Peyer's patch (tissue), 4 donors: ENCODE measurements at regions not wholly inside any gene's neighbourhood (a gene's known extent, or its start where the extent isn't known, plus 50 kb on each side); places are given as distances from the start of the nearest gene placed in this dataset.

Source experiments
- DNase-seq, 3 donors: peaks; one replicate each; pipeline ENCODE4 v3.0.0-alpha.2; 2017 to 2019
- H3K27ac ChIP-seq, 4 donors: fragments of 200-600 bp; sonication (generic); one replicate each; pipeline ENCODE4 v1.5.1; 2016 to 2019
- H3K27me3 ChIP-seq, 2 donors: fragments of 200-600 bp; sonication (generic); one replicate each; pipeline ENCODE4 v1.5.1; 2019
- H3K36me3 ChIP-seq, 3 donors: fragments of 200-600 bp; sonication (generic); one replicate each; pipeline ENCODE4 v1.5.1; 2016 to 2019
- H3K4me1 ChIP-seq, 4 donors: fragments of 200-600 bp; sonication (generic); one replicate each; pipeline ENCODE4 v1.5.1; 2016 to 2019
- H3K4me3 ChIP-seq, 4 donors: fragments of 200-600 bp; sonication (generic); 1 replicate in 3 of 4; 2 replicates in 1 of 4; pipeline ENCODE4 v1.5.1; 2016 to 2019; ENCODE audit warnings: mild to moderate bottlenecking in 1 of 4
- H3K9me3 ChIP-seq, 4 donors: fragments of 200-600 bp; sonication (generic); one replicate each; pipeline ENCODE4 v1.5.1; 2016 to 2019; ENCODE audit warnings: mild to moderate bottlenecking in 1 of 4
- POLR2A ChIP-seq, 2 donors: fragments of 450-650 bp; IDR thresholded peaks; one replicate each; pipeline ENCODE4 v1.5.1; 2017; ENCODE audit warnings: antibody characterized with exemption in 2 of 2, mild to moderate bottlenecking in 2 of 2, moderate library complexity in 2 of 2
- TF ChIP-seq, protein P1 (sequence below), 6 experiments: fragments of 450-650 bp in 4 of 6; fragments of 200-600 bp in 2 of 6; sonication (generic) in 1 of 6; IDR thresholded peaks; one replicate each; pipeline ENCODE4 v1.5.1; 2017 to 2019; ENCODE audit warnings: antibody characterized with exemption in 6 of 6, mild to moderate bottlenecking in 3 of 6, moderate library complexity in 1 of 6

DNA sequence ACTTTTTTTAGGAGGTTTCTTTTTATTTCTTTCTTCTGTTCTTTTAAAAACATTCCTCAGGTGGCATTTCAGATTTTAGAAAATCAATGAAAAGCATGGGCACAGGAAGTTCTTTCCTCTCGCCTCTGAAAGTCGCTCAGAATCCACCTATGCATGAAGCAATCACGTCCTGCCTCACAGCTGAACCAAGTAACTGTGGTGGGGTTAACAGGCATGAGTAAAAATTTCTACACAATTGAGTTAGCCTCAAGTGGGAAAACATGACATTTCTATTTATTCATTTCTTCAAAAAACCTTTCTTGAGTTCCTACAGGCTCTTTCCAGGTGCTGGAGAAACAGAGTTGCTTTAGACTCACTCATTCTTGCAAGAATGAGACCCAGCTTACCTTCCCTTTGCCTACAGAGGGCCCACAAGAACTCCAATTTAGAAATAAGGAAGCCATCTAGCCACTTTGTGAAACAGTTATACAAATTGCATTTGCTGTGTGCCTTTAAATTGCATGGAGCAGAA, 508.9 kb upstream of the PKN2 start:
- TF ChIP-seq, protein P1, sequence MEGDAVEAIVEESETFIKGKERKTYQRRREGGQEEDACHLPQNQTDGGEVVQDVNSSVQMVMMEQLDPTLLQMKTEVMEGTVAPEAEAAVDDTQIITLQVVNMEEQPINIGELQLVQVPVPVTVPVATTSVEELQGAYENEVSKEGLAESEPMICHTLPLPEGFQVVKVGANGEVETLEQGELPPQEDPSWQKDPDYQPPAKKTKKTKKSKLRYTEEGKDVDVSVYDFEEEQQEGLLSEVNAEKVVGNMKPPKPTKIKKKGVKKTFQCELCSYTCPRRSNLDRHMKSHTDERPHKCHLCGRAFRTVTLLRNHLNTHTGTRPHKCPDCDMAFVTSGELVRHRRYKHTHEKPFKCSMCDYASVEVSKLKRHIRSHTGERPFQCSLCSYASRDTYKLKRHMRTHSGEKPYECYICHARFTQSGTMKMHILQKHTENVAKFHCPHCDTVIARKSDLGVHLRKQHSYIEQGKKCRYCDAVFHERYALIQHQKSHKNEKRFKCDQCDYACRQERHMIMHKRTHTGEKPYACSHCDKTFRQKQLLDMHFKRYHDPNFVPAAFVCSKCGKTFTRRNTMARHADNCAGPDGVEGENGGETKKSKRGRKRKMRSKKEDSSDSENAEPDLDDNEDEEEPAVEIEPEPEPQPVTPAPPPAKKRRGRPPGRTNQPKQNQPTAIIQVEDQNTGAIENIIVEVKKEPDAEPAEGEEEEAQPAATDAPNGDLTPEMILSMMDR (IDR thresholded peaks at IDR 0.05): no peak
- no peak for TF ChIP-seq POLR2A (IDR thresholded peaks at IDR 0.05)
- peaks cover 0 to 6% (median 0%) of the 10 kb centered on the region in 4 donors for H3K4me1 ChIP-seq
- H3K4me3 ChIP-seq: no peak overlapping the region
- no peak for DNase-seq
- H3K27ac ChIP-seq: peak overlapping the region in 1 of 4 donors; percentile 38
- no peaks in the 10 kb centered on the region for H3K9me3 ChIP-seq
- H3K36me3 ChIP-seq: no peaks in the 10 kb centered on the region
- no peaks in the 10 kb centered on the region for H3K27me3 ChIP-seq

DNA sequence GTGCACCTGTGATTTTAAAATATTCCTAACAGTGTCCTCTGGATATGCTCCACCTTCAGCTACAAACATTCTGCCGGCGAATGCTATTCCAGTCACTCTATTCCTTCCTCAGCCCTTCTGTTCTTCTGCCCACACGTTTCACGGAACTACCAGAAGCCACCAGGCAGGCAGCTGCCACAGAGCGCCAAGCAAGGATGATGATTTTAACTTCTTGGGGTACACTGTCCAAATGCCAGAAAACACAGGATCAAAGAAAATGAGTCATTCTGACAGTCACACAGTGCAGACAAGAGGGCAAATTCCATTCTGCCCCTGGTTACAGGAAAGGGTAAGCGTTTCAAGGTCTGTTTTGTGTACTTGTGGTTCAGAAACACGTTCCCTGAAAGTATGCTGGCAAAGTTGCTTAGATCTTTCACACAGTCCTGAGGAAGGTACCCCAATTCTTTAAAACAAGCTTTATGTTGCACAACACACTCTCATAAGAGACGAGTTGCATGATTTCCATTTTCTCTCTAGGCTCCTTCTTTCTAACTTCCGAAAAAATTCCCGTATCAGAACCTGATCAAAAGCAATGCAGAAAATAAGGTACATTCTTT, 508.3 kb upstream of the PKN2 start:
- no peaks in the 10 kb centered on the region for H3K36me3 ChIP-seq
- no peak overlapping the region for H3K4me3 ChIP-seq
- H3K27ac ChIP-seq: peak overlapping the region in 1 of 4 donors; percentile 38
- peak in 2 of 3 donors; percentile 49 to 54 for DNase-seq
- H3K9me3 ChIP-seq: no peaks in the 10 kb centered on the region
- H3K4me1 ChIP-seq: peaks cover 0 to 6% (median 0%) of the 10 kb centered on the region in 4 donors
- no peaks in the 10 kb centered on the region for H3K27me3 ChIP-seq
- TF ChIP-seq, protein P1 (IDR thresholded peaks at IDR 0.05): no peak
- no peak for TF ChIP-seq POLR2A (IDR thresholded peaks at IDR 0.05)

DNA sequence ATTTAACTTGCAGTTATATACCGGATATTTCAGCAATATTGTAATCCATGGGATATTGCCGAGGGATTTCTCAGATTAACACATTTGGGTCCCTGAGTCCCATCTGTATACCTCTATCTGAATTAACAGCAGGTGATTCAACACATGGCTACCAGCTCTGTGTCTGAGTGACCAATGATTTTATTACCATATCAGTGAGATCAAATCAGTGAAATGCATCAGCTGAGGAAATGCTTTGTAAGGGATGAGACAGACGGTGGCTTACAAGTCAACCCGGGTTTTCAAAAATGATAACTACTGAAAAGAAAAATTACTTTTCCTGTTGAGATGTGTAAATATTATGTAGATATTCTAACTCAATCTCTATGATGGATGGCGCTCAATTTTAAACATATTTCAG, 504.1 kb upstream of the PKN2 start:
- DNase-seq: no peak
- no peak overlapping the region for H3K4me3 ChIP-seq
- peaks cover 0 to 4% (median 0%) of the 10 kb centered on the region in 4 donors for H3K4me1 ChIP-seq
- H3K9me3 ChIP-seq: no peaks in the 10 kb centered on the region
- TF ChIP-seq, protein P1 (IDR thresholded peaks at IDR 0.05): no peak
- no peak for TF ChIP-seq POLR2A (IDR thresholded peaks at IDR 0.05)
- no peaks in the 10 kb centered on the region for H3K27me3 ChIP-seq
- H3K27ac ChIP-seq: no peak overlapping the region
- H3K36me3 ChIP-seq: no peaks in the 10 kb centered on the region

DNA sequence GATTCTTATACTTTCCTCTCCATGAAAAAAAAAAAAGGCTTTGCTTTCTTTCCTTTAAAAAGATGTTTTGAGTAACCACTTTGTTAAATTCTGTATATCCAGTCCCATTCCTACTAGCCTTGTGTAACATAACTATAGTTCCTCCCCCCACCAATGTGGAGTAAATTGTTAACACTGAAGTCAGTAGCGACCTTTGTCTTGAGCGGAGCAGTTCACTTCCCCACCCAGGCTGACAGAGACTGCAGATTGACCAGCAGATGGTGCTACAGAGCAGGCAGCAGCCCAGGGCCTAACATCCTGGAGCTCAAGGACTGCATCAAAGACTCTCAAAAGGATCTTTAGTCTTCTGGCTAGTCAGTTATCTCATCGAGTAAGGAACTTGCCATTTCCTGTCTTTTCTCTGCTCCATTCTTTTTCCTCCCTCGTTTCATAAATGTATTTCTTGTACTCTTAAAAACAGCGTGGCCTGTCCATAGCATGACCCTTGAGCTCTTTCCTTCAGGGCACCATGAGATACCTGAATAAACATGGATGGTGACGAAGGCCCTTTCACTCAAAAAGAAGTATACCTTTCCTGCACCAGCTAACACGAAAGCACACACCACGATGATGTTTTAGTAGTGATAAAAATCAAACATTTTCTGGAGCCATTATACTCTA, 503.5 kb upstream of the PKN2 start:
- Histone ChIP-seq H3K4me1 (no peaks in the 10 kb centered on the region), H3K9me3 (no peaks in the 10 kb centered on the region), H3K27ac (no peak overlapping the region), H3K4me3 (no peak overlapping the region), H3K36me3 (no peaks in the 10 kb centered on the region), H3K27me3 (no peaks in the 10 kb centered on the region)
- TF ChIP-seq POLR2A (IDR thresholded peaks at IDR 0.05): no peak
- TF ChIP-seq, protein P1 (IDR thresholded peaks at IDR 0.05): peak; percentile 59 to 93 (median 89)
- peak; percentile 46 to 89 (median 79) for DNase-seq

DNA sequence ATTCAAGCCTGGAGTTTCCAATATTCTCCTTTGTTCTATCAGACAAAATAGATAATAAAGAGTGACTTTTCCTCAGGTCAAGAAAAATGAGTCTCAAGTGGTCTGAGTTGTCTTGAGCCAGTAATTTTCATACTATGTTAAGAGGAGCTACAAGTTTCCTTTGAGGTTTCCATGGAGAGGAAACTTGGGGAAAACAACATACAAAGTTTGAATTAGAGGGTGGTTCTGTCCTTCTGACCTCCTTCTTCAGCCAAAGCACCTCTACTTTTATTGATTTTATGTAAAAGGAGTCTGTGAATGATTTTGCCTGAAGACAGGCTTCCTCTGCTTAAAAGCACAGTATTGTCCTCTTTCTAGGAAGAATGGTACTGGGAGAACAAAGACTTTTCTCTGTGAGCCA, 497.2 kb upstream of the PKN2 start:
- DNase-seq: no peak
- H3K4me3 ChIP-seq: no peak overlapping the region
- TF ChIP-seq POLR2A (IDR thresholded peaks at IDR 0.05): no peak
- TF ChIP-seq, protein P1 (IDR thresholded peaks at IDR 0.05): no peak
- no peaks in the 10 kb centered on the region for H3K27me3 ChIP-seq
- no peaks in the 10 kb centered on the region for H3K9me3 ChIP-seq
- no peak overlapping the region for H3K27ac ChIP-seq
- no peaks in the 10 kb centered on the region for H3K36me3 ChIP-seq
- H3K4me1 ChIP-seq: no peaks in the 10 kb centered on the region
